Retinal pigment epithelial cell (primary cell): ENCODE measurements at regions not wholly inside any gene's neighbourhood (a gene's known extent, or its start where the extent isn't known, plus 50 kb on each side); places are given as distances from the start of the nearest gene placed in this dataset.

Experiments
- DNase-seq: peaks from one replicate; pipeline ENCODE4 v3.0.0-alpha.2; 2010; ENCODE audit warnings: low read depth
- H3K4me3 ChIP-seq: 2 replicates; pipeline ENCODE4 v1.5.1; 2011; ENCODE audit warnings: mild to moderate bottlenecking, low read length, control low read depth, moderate library complexity
- CTCF ChIP-seq: conservative IDR thresholded peaks from 2 replicates; pipeline ENCODE4 v1.5.1; 2011; ENCODE audit warnings: low read depth, low read length, control low read depth, inconsistent platforms

- no peak overlapping the region for H3K4me3 ChIP-seq
- no peak for TF ChIP-seq CTCF
- DNase-seq, result no peak
Observed at GRCh38 chr1:96931136-96931535, 209.6 kb downstream of the PTBP2 start.

- no peak for DNase-seq
- no peak overlapping the region for H3K4me3 ChIP-seq
- no peak for TF ChIP-seq CTCF
Observed at GRCh38 chr1:96934282-96934681, 212.7 kb downstream of the PTBP2 start.

GRCh38 chr1:96944432-96945092 is 223.0 kb downstream of the PTBP2 start:
- TF ChIP-seq CTCF, result no peak
- no peak overlapping the region for H3K4me3 ChIP-seq
- no peak for DNase-seq

GRCh38 chr1:96945509-96946084 is 224.0 kb downstream of the PTBP2 start:
- TF ChIP-seq CTCF, result no peak
- H3K4me3 ChIP-seq, result no peak overlapping the region
- DNase-seq, result no peak

GRCh38 chr1:96955307-96956012 is 233.9 kb downstream of the PTBP2 start:
- no peak for TF ChIP-seq CTCF
- DNase-seq, result no peak
- no peak overlapping the region for H3K4me3 ChIP-seq

- H3K4me3 ChIP-seq, result no peak overlapping the region
- no peak for DNase-seq
- TF ChIP-seq CTCF, result no peak
Observed at GRCh38 chr1:96962216-96962615, 240.6 kb downstream of the PTBP2 start.

GRCh38 chr1:96962751-96963211 is 241.2 kb downstream of the PTBP2 start:
- DNase-seq, result no peak
- TF ChIP-seq CTCF, result no peak
- H3K4me3 ChIP-seq, result no peak overlapping the region
